ENCODE measurements at regions not wholly inside any gene's neighbourhood (a gene's known extent, or its start where the extent isn't known, plus 50 kb on each side); places are given as distances from the start of the nearest gene placed in this dataset.

DNA sequence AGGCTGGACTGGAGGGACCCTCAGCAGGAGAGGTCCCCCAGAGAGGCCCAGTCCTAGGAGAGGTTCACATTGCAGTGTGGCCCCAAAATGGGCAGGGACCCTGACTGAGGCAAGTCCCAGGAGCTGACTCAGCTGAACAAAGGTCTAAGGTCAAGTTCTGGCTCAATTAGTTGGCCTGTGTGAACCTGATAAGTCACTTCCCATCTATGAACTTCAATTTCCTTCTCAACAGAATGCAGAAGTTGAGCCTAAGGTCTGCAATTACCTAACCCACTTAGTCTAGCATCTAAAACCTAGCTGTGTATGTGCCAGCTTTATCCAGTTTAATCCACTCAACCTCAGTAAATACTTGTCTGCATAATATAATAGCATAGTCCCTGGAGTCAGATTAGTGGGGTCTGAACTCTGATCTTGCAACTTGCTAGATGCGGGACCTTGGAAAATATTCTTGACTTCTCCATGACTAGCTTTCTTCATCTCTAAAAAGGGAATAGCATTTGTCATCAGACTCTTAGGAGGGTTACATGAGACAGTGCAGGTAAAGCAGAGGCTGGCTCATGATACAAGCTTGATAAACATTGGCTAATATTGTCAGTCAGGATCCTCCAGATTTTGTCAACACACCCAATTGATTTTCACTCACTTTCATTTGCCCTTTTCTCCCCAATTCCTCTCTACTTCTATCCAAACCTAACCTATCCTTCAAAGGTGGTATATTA, 465.5 kb downstream of the INSC start:
- H3K9me3 ChIP-seq (ENCODE audit: control insufficient read depth, insufficient read depth, low read length): no peaks in the 10 kb centered on the region
- H3K27me3 ChIP-seq (ENCODE audit: control insufficient read depth, insufficient read depth, low read length): no peaks in the 10 kb centered on the region
- Mint-ChIP-seq H3K36me3 (no peaks in the 10 kb centered on the region), H3K4me3 (no peak overlapping the region), H3K27me3 (ENCODE audit: low read depth in 2 of 2) (no peaks in the 10 kb centered on the region), H3K9me3 (peaks cover 3 to 5% of the 10 kb centered on the region in 2 donors), H3K27ac (no peak overlapping the region), H3K4me1 (no peaks in the 10 kb centered on the region)
- 100% methylated on average over 1 of the region's 1 CpG for WGBS (ENCODE audit: insufficient coverage)
- H3K4me1 ChIP-seq (ENCODE audit: control insufficient read depth, insufficient read depth, low read length): no peaks in the 10 kb centered on the region
- H3K27ac ChIP-seq (ENCODE audit: low read length): no peak overlapping the region
- H3K36me3 ChIP-seq (ENCODE audit: control insufficient read depth, insufficient read depth, low read length): no peaks in the 10 kb centered on the region
- TF ChIP-seq, protein P1, sequence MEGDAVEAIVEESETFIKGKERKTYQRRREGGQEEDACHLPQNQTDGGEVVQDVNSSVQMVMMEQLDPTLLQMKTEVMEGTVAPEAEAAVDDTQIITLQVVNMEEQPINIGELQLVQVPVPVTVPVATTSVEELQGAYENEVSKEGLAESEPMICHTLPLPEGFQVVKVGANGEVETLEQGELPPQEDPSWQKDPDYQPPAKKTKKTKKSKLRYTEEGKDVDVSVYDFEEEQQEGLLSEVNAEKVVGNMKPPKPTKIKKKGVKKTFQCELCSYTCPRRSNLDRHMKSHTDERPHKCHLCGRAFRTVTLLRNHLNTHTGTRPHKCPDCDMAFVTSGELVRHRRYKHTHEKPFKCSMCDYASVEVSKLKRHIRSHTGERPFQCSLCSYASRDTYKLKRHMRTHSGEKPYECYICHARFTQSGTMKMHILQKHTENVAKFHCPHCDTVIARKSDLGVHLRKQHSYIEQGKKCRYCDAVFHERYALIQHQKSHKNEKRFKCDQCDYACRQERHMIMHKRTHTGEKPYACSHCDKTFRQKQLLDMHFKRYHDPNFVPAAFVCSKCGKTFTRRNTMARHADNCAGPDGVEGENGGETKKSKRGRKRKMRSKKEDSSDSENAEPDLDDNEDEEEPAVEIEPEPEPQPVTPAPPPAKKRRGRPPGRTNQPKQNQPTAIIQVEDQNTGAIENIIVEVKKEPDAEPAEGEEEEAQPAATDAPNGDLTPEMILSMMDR (IDR thresholded peaks at IDR 0.05): no peak
- DNase-seq (no peak), ATAC-seq (no peak)
- no peak overlapping the region for H3K4me3 ChIP-seq (ENCODE audit: low read length)
- intact Hi-C loops (cut with micrococcal nuclease): no loop called here

DNA sequence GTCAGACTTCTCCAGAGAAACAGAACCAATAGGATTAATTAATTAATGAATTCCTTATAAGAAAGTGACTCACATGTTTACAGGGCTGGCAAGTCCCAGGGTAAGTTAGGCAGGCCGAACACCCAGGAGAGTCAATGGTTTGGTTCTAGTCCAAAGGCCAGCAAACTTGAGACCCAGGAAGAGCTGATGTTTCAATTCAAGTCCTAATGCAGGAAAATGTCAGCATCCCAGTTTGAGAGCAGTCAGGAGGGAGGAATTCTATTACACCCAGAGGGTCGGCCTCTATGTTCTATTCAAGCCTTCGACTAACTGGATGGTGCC, 466.0 kb downstream of the INSC start:
- H3K27me3 ChIP-seq (ENCODE audit: control insufficient read depth, insufficient read depth, low read length): no peaks in the 10 kb centered on the region
- no peak overlapping the region for H3K4me3 Mint-ChIP-seq
- WGBS (ENCODE audit: insufficient coverage): 93% methylated on average over 3 of the region's 3 CpGs
- no peak overlapping the region for H3K27ac Mint-ChIP-seq
- H3K9me3 Mint-ChIP-seq: peaks cover 3 to 5% of the 10 kb centered on the region in 2 donors
- no peak overlapping the region for H3K27ac ChIP-seq (ENCODE audit: low read length)
- no peak overlapping the region for H3K4me3 ChIP-seq (ENCODE audit: low read length)
- H3K4me1 ChIP-seq (ENCODE audit: control insufficient read depth, insufficient read depth, low read length): no peaks in the 10 kb centered on the region
- H3K9me3 ChIP-seq (ENCODE audit: control insufficient read depth, insufficient read depth, low read length): no peaks in the 10 kb centered on the region
- H3K36me3 Mint-ChIP-seq: no peaks in the 10 kb centered on the region
- no peaks in the 10 kb centered on the region for H3K4me1 Mint-ChIP-seq
- DNase-seq (no peak), ATAC-seq (no peak)
- intact Hi-C loops (cut with micrococcal nuclease): no loop called here
- H3K36me3 ChIP-seq (ENCODE audit: control insufficient read depth, insufficient read depth, low read length): no peaks in the 10 kb centered on the region
- TF ChIP-seq, protein P1 (IDR thresholded peaks at IDR 0.05): no peak
- no peaks in the 10 kb centered on the region for H3K27me3 Mint-ChIP-seq (ENCODE audit: low read depth in 2 of 2)

DNA sequence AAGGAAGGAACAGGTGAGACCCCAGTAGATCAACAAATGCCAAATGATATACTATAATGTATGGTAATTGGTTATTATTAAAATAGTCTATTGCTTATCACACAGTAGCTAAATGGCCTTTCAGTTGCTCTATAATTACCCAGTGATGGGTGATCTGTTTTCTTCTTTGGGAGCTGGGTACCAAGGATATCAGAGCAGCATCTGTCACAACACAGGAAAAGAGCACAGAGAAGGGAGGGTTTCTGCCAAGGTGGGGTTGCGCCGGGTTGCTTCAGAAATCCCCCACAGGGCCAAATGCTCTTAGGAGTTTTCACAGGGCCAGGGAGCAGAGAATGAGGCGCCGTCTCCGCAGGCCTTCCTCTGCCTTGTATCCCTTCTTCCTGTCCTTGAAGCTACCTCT, 469.4 kb downstream of the INSC start:
- no peaks in the 10 kb centered on the region for H3K4me1 Mint-ChIP-seq
- H3K4me3 ChIP-seq (ENCODE audit: low read length): no peak overlapping the region
- H3K36me3 ChIP-seq (ENCODE audit: control insufficient read depth, insufficient read depth, low read length): no peaks in the 10 kb centered on the region
- H3K27ac ChIP-seq (ENCODE audit: low read length): no peak overlapping the region
- no peak overlapping the region for H3K27ac Mint-ChIP-seq
- DNase-seq (no peak), ATAC-seq (no peak)
- no peak overlapping the region for H3K4me3 Mint-ChIP-seq
- intact Hi-C loops (cut with micrococcal nuclease): no loop called here
- H3K36me3 Mint-ChIP-seq: no peaks in the 10 kb centered on the region
- H3K27me3 ChIP-seq (ENCODE audit: control insufficient read depth, insufficient read depth, low read length): no peaks in the 10 kb centered on the region
- no peaks in the 10 kb centered on the region for H3K4me1 ChIP-seq (ENCODE audit: control insufficient read depth, insufficient read depth, low read length)
- peaks cover 2 to 7% of the 10 kb centered on the region in 2 donors for H3K9me3 Mint-ChIP-seq
- H3K9me3 ChIP-seq (ENCODE audit: control insufficient read depth, insufficient read depth, low read length): no peaks in the 10 kb centered on the region
- no peaks in the 10 kb centered on the region for H3K27me3 Mint-ChIP-seq (ENCODE audit: low read depth in 2 of 2)
- TF ChIP-seq, protein P1 (IDR thresholded peaks at IDR 0.05): no peak
- 96% methylated on average over 5 of the region's 5 CpGs for WGBS (ENCODE audit: insufficient coverage)

Measured in natural killer cell (primary cell).